Body of pancreas (tissue), 4 donors: ENCODE measurements at regions not wholly inside any gene's neighbourhood (a gene's known extent, or its start where the extent isn't known, plus 50 kb on each side); places are given as distances from the start of the nearest gene placed in this dataset.

Experiments used
- ATAC-seq: fragments of 150-250 bp; one replicate; pipeline ENCODE4 v1.9.1; 2016
- DNase-seq, 4 donors: peaks; one replicate each; pipeline ENCODE4 v3.0.0-alpha.2; 2019
- H3K27ac ChIP-seq, 4 donors: fragments of 200-600 bp; sonication (generic); 1 replicate in 3 of 4; 2 replicates in 1 of 4; pipeline versions ENCODE4 v1.5.1 to v1.6.1; 2016 to 2019; ENCODE audit warnings: mild to moderate bottlenecking in 1 of 4, mixed read lengths in 1 of 4, moderate library complexity in 1 of 4
- H3K27me3 ChIP-seq, 2 donors: fragments of 200-600 bp; sonication (generic); one replicate each; pipeline ENCODE4 v1.6.0; 2016; ENCODE audit warnings: mild to moderate bottlenecking in 1 of 2
- H3K36me3 ChIP-seq, 2 donors: fragments of 200-600 bp; sonication (generic); replicated peaks in 1 of 2; 2 replicates each; pipeline ENCODE4 v1.5.1; 2016; ENCODE audit warnings: low read depth in 2 of 2; ENCODE audit not compliant: insufficient read depth in 1 of 2
- H3K4me1 ChIP-seq: fragments of 200-600 bp; sonication (generic); one replicate; pipeline ENCODE4 v1.6.0; 2016
- H3K4me3 ChIP-seq, 2 donors: fragments of 200-600 bp; sonication (generic); 1 replicate in 1 of 2; 2 replicates in 1 of 2; pipeline ENCODE4 v1.5.1; 2016 to 2019
- H3K9me3 ChIP-seq, 3 donors: fragments of 200-600 bp; sonication (generic); 1 replicate in 2 of 3; 2 replicates in 1 of 3; pipeline ENCODE4 v1.5.1; 2016
- POLR2A ChIP-seq, 3 donors: fragments of 450-650 bp; IDR thresholded peaks; one replicate each; pipeline ENCODE4 v1.6.1; 2016; ENCODE audit warnings: antibody characterized with exemption in 3 of 3, mild to moderate bottlenecking in 2 of 3
- WGBS, 2 donors: methylation state at CpG; one replicate each; pipeline ENCODE4 v1.1.5; 2017; 5-methylcytosine and 5-hydroxymethylcytosine counted together
- intact Hi-C: fragments of 100-400 bp; cut with DNase I; formaldehyde crosslinking; loops from one replicate; pipeline ENCODE4 v1.15.1; 2023
- TF ChIP-seq, protein P1 (sequence below), 7 experiments: fragments of 450-650 bp in 4 of 7; fragments of 200-600 bp in 3 of 7; sonication (generic) in 3 of 7; IDR thresholded peaks; one replicate each; pipeline ENCODE4 v1.5.1; 2016 to 2019; ENCODE audit warnings: antibody characterized with exemption in 7 of 7

DNA sequence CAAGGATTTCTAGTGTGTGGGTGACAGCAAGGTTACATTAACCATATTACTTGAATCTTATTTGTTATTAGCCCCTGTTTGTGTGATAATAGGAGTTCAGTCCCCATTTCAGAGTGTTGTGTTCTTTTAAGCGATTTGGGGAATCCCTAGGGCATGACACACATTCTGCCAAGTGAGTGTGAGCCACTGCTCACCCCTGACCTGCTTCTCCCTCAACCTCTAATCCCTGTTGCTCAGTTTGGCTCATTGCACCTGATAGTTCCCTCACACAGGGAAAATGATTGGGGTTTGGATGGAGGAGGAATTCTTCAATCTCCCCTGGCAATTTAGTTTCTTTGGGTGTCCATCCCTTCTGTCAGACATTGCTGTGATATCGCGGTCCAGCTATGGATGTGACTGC is 149.2 kb downstream of the DMRTA1 start:
- DNase-seq: no peak
- no peaks in the 10 kb centered on the region for H3K9me3 ChIP-seq
- H3K4me3 ChIP-seq: no peak overlapping the region
- 82 to 83% methylated on average over 3 of the region's 3 CpGs for whole genome bisulfite sequencing, 2 donors
- H3K27ac ChIP-seq: no peak overlapping the region
- intact Hi-C loops: no loop called here
- ATAC-seq: no peak
- H3K4me1 ChIP-seq: no peaks in the 10 kb centered on the region
- TF ChIP-seq POLR2A (IDR thresholded peaks at IDR 0.05): no peak
- TF ChIP-seq, protein P1, sequence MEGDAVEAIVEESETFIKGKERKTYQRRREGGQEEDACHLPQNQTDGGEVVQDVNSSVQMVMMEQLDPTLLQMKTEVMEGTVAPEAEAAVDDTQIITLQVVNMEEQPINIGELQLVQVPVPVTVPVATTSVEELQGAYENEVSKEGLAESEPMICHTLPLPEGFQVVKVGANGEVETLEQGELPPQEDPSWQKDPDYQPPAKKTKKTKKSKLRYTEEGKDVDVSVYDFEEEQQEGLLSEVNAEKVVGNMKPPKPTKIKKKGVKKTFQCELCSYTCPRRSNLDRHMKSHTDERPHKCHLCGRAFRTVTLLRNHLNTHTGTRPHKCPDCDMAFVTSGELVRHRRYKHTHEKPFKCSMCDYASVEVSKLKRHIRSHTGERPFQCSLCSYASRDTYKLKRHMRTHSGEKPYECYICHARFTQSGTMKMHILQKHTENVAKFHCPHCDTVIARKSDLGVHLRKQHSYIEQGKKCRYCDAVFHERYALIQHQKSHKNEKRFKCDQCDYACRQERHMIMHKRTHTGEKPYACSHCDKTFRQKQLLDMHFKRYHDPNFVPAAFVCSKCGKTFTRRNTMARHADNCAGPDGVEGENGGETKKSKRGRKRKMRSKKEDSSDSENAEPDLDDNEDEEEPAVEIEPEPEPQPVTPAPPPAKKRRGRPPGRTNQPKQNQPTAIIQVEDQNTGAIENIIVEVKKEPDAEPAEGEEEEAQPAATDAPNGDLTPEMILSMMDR (IDR thresholded peaks at IDR 0.05): no peak
- no peaks in the 10 kb centered on the region for H3K36me3 ChIP-seq
- H3K27me3 ChIP-seq: no peaks in the 10 kb centered on the region

DNA sequence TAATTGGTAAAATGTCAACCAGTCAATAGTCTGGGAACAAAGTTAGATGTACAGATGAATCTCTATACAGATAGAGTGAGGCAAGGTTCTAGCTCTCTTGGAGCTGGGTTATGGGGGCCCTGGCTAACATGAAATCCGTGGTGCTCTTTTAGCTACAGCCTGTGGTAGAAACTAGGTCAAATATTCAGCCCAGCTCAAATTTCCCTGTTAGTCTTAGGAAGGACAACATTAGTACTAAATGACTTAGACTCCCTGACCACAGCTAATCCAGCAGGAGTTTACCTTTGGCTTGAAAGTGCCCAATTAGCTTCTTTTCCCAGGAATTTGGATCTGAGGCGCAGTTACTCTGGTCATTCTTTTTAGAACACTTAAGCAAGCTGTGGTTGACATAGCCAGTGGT is 170.5 kb downstream of the DMRTA1 start:
- ATAC-seq: no peak
- no peaks in the 10 kb centered on the region for H3K4me1 ChIP-seq
- H3K27me3 ChIP-seq: no peaks in the 10 kb centered on the region
- no peak overlapping the region for H3K4me3 ChIP-seq
- 36 to 47% methylated on average over 2 of the region's 2 CpGs for WGBS, 2 donors
- no peak overlapping the region for H3K27ac ChIP-seq
- no peak for DNase-seq
- no peaks in the 10 kb centered on the region for H3K9me3 ChIP-seq
- intact Hi-C loops: no loop called here
- TF ChIP-seq POLR2A (IDR thresholded peaks at IDR 0.05): no peak
- TF ChIP-seq, protein P1 (IDR thresholded peaks at IDR 0.05): no peak
- H3K36me3 ChIP-seq: no peaks in the 10 kb centered on the region

DNA sequence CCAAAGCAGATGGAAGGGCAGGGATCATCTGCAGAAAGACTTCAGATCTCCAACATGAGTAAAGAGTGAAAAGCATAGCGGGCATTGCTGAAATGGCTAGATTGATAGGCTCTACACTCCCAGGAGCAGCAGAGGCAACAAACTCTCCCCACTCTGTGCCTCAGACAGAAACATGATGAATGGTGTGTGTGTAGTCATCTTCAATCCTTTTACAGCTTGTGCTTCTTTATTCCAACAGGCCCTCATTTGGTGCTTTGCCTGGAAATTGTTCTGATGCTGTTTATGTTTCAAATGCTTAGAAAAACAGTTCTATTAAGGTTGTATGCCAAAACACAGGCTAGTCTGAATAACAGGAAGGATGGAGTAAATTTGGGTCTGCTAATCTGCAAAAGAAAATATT is 176.2 kb downstream of the DMRTA1 start:
- Histone ChIP-seq H3K9me3 (no peaks in the 10 kb centered on the region), H3K27me3 (no peaks in the 10 kb centered on the region), H3K27ac (no peak overlapping the region), H3K36me3 (no peaks in the 10 kb centered on the region), H3K4me3 (no peak overlapping the region), H3K4me1 (no peaks in the 10 kb centered on the region)
- intact Hi-C loops: no loop called here
- WGBS, 2 donors: 36 to 57% methylated on average over 1 of the region's 1 CpG
- TF ChIP-seq, protein P1 (IDR thresholded peaks at IDR 0.05): no peak
- no peak for TF ChIP-seq POLR2A (IDR thresholded peaks at IDR 0.05)
- ATAC-seq (no peak), DNase-seq (no peak)

DNA sequence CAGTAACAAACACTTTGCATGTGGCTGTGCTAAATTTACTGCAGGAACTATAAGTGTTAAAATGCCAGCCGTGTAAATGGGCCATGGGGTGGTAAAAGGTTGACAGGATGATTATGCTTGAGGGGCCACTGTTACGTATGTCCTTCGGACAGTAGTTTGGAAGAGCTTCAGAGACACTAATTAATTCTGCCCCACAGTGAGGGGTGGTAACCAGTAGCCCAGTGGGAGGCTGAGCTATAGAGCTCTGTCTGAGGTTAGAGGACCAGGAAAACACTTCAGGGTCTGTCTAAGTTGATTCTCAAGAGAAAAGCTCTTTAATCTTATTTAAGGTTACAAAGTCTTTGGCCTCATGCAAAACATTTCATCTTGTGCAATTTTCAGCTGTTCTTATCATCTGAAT is 176.6 kb downstream of the DMRTA1 start:
- Histone ChIP-seq H3K4me1 (no peaks in the 10 kb centered on the region), H3K36me3 (no peaks in the 10 kb centered on the region), H3K27ac (no peak overlapping the region), H3K9me3 (no peaks in the 10 kb centered on the region), H3K27me3 (no peaks in the 10 kb centered on the region), H3K4me3 (no peak overlapping the region)
- ATAC-seq (no peak), DNase-seq (no peak)
- intact Hi-C loops: no loop called here
- 26 to 40% methylated on average over 3 of the region's 3 CpGs for WGBS, 2 donors
- TF ChIP-seq, protein P1 (IDR thresholded peaks at IDR 0.05): no peak
- TF ChIP-seq POLR2A (IDR thresholded peaks at IDR 0.05): no peak

DNA sequence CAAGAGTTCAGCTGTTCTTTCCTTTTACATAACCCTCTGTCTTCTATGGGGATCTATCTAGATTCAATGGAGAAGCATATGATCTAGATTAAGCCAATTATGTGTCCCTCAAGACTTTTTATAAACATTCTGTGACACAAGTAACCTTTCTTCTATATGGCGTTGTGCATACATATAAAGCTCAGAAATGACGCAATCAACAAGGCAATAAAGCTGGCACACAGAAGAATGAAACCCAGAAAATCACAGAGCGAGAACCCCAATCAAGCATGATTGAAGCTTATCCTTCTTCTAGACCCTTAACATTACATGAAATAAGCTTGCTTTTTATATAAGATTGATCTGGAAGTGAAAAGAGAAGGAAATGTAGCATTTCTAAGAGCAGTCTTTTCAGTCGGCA is 178.9 kb downstream of the DMRTA1 start:
- H3K9me3 ChIP-seq: no peaks in the 10 kb centered on the region
- DNase-seq (no peak), ATAC-seq (no peak)
- no peak overlapping the region for H3K4me3 ChIP-seq
- 61 to 69% methylated on average over 4 of the region's 4 CpGs for WGBS, 2 donors
- H3K4me1 ChIP-seq: no peaks in the 10 kb centered on the region
- intact Hi-C loops: no loop called here
- TF ChIP-seq POLR2A (IDR thresholded peaks at IDR 0.05): no peak
- TF ChIP-seq, protein P1 (IDR thresholded peaks at IDR 0.05): no peak
- no peaks in the 10 kb centered on the region for H3K27me3 ChIP-seq
- H3K27ac ChIP-seq: no peak overlapping the region
- no peaks in the 10 kb centered on the region for H3K36me3 ChIP-seq
